Panc1 (cell line): ENCODE measurements at regions not wholly inside any gene's neighbourhood (a gene's known extent, or its start where the extent isn't known, plus 50 kb on each side); places are given as distances from the start of the nearest gene placed in this dataset.

Experiments used
- ATAC-seq: fragments of 200-7000 bp; cut with Tn5 transposase; 2 replicates; pipeline ENCODE4 v1.9.1; 2020; ENCODE audit warnings: mild to moderate bottlenecking, moderate library complexity
- BruUV-seq: library from RNA; stranded (reverse); fragments of 400-500 nt; replicated peaks from 2 replicates; lab custom pipeline; 2021; lab: Mats Ljungman, UMichigan
- CTCF ChIA-PET: fragments of 300-600 bp; sonication (Branson Sonifier 250); formaldehyde crosslinking; loops from one replicate; lab custom pipeline; 2022; ENCODE audit warnings: antibody characterized with exemption; lab: Charles Lee
- POLR2A ChIA-PET: fragments of 300-600 bp; sonication (Branson Sonifier 250); formaldehyde crosslinking; loops from one replicate; lab custom pipeline; 2022; ENCODE audit warnings: antibody characterized with exemption; lab: Charles Lee
- DNase-seq: peaks from one replicate; pipeline ENCODE4 v3.0.0-alpha.2; 2010; ENCODE audit warnings: low read depth, low spot score
- H3K27ac ChIP-seq: 2 replicates; pipeline ENCODE4 v1.5.1; 2011; ENCODE audit warnings: mild to moderate bottlenecking, low read length, inconsistent platforms
- H3K27me3 ChIP-seq: fragments of 200-500 bp; sonication (Bioruptor generic); 2 replicates; pipeline ENCODE4 v1.6.0; 2014; ENCODE audit warnings: low read length, inconsistent platforms; ENCODE audit not compliant: control insufficient read depth, insufficient read depth
- H3K36me3 ChIP-seq: fragments of 200-500 bp; sonication (Bioruptor generic); 2 replicates; pipeline ENCODE4 v1.5.1; 2014; ENCODE audit warnings: inconsistent platforms, mild to moderate bottlenecking, low read length, moderate library complexity; ENCODE audit not compliant: control insufficient read depth, insufficient read depth
- H3K4me1 ChIP-seq: 2 replicates; pipeline ENCODE4 v1.5.1; 2011; ENCODE audit warnings: inconsistent platforms, mild to moderate bottlenecking, low read length, moderate library complexity; ENCODE audit not compliant: control insufficient read depth, insufficient read depth
- H3K4me3 ChIP-seq, 2 experiments: 2 replicates each; pipeline ENCODE4 v1.5.1; 2011 to 2012; ENCODE audit warnings: low read depth in 2 of 2, low read length in 2 of 2, mild to moderate bottlenecking in 2 of 2, inconsistent platforms in 1 of 2, moderate library complexity in 1 of 2
- H3K9me3 ChIP-seq: fragments of 200-500 bp; sonication (Bioruptor generic); 2 replicates; pipeline ENCODE4 v1.5.1; 2014; ENCODE audit warnings: low read depth, mild to moderate bottlenecking, inconsistent platforms, low read length, moderate library complexity; ENCODE audit not compliant: control insufficient read depth, insufficient read depth
- POLR2AphosphoS5 ChIP-seq: IDR thresholded peaks from 2 replicates; pipeline ENCODE4 v1.6.1; 2012; ENCODE audit warnings: mild to moderate bottlenecking, low read depth, low read length, moderate library complexity
- SIN3A ChIP-seq: IDR thresholded peaks from 2 replicates; pipeline ENCODE4 v1.6.1; 2012; ENCODE audit warnings: low read depth, mild to moderate bottlenecking, low read length, moderate library complexity, borderline replicate concordance; ENCODE audit not compliant: insufficient read depth
- TCF7L2 ChIP-seq: IDR thresholded peaks from 2 replicates; pipeline ENCODE4 v1.6.1; 2011; ENCODE audit warnings: mild to moderate bottlenecking, low read depth, low read length, inconsistent platforms
- in situ Hi-C: cut with HindIII; loops from 2 replicates; pipeline ENCODE4 v1.10.0; 2016; ENCODE audit warnings: low sequenced_read_pairs, low pct_unique_long_range_greater_than_20kb
- intact Hi-C: fragments of 100-400 bp; cut with micrococcal nuclease; formaldehyde crosslinking; loops from one replicate; pipeline ENCODE4 v1.10.0; 2022; ENCODE audit not compliant: unreplicated experiment
- TF ChIP-seq, protein P1 (sequence below), 2 experiments: IDR thresholded peaks; 2 replicates each; pipeline ENCODE4 v1.6.1; 2011 to 2012; ENCODE audit warnings: low read depth in 2 of 2, control low read depth in 1 of 2, low read length in 1 of 2, mild to moderate bottlenecking in 1 of 2, moderate library complexity in 1 of 2; ENCODE audit not compliant: insufficient read depth in 1 of 2
- TF ChIP-seq, protein P2 (sequence below): fragments of 450-650 bp; IDR thresholded peaks from 2 replicates; pipeline ENCODE4 v1.5.1; 2017; ENCODE audit warnings: mild to moderate bottlenecking

DNA sequence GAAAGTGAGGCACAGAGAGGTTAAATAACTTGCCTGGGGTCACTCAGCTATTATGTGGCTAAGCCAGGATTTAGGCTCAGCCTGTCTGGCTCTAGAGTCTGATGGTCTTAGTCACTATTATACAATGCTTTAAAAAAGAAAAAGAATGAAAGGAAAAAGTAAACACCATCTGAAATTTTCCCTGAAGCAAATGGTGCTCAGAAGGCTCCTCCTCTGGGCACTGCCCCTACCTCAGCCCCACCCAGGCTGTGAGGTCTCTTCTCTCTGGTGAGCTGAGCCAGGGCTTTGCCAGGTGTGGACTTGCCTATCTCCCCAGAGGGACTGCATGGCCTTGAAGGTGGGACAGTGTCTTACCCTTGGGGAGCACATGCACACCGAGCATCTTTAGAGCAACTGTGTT is 117.5 kb upstream of the DYRK2 start:
- intact Hi-C loops: no loop called here
- DNase-seq (no peak), ATAC-seq (no peak)
- no peak overlapping the region for H3K27ac ChIP-seq
- in situ Hi-C loops: no loop called here
- no peaks in the 10 kb centered on the region for H3K36me3 ChIP-seq
- CTCF ChIA-PET: no interaction called here
- POLR2A ChIA-PET: no interaction called here
- no peaks in the 10 kb centered on the region for H3K9me3 ChIP-seq
- H3K4me1 ChIP-seq: no peaks in the 10 kb centered on the region
- TF ChIP-seq SIN3A (no peak), TCF7L2 (no peak)
- TF ChIP-seq, protein P1, sequence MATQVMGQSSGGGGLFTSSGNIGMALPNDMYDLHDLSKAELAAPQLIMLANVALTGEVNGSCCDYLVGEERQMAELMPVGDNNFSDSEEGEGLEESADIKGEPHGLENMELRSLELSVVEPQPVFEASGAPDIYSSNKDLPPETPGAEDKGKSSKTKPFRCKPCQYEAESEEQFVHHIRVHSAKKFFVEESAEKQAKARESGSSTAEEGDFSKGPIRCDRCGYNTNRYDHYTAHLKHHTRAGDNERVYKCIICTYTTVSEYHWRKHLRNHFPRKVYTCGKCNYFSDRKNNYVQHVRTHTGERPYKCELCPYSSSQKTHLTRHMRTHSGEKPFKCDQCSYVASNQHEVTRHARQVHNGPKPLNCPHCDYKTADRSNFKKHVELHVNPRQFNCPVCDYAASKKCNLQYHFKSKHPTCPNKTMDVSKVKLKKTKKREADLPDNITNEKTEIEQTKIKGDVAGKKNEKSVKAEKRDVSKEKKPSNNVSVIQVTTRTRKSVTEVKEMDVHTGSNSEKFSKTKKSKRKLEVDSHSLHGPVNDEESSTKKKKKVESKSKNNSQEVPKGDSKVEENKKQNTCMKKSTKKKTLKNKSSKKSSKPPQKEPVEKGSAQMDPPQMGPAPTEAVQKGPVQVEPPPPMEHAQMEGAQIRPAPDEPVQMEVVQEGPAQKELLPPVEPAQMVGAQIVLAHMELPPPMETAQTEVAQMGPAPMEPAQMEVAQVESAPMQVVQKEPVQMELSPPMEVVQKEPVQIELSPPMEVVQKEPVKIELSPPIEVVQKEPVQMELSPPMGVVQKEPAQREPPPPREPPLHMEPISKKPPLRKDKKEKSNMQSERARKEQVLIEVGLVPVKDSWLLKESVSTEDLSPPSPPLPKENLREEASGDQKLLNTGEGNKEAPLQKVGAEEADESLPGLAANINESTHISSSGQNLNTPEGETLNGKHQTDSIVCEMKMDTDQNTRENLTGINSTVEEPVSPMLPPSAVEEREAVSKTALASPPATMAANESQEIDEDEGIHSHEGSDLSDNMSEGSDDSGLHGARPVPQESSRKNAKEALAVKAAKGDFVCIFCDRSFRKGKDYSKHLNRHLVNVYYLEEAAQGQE (IDR thresholded peaks at IDR 0.05; ENCODE audit: insufficient read depth in 1 of 2, low read depth in 2 of 2, low read length in 1 of 2): no peak
- no TSS peak for BruUV-seq
- no peak overlapping the region for H3K4me3 ChIP-seq
- no peaks in the 10 kb centered on the region for H3K27me3 ChIP-seq

DNA sequence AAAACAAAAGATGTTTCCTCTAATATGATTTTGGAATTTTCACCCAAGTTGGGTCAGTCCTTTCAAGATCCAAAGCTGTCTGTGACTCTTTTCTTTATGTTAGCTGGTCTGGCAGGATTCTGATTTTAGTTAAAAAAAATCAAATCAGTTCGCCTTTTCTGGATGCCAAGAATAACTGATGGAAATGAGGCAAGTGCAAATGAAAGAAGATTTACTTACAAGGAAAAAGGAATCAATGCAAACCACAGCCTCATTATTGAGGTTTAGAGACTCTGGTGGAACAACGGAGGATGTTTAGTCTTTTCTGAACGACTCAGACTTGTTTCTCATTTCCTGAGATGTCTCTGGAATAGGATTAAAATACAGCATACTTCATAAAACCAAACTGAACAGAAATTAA is 117.0 kb upstream of the DYRK2 start:
- in situ Hi-C loops: no loop called here
- DNase-seq: no peak
- CTCF ChIA-PET: no interaction called here
- Histone ChIP-seq H3K27ac (no peak overlapping the region), H3K4me1 (no peaks in the 10 kb centered on the region), H3K27me3 (no peaks in the 10 kb centered on the region), H3K36me3 (no peaks in the 10 kb centered on the region), H3K4me3 (no peak overlapping the region), H3K9me3 (no peaks in the 10 kb centered on the region)
- no peak for ATAC-seq
- intact Hi-C loops: no loop called here
- no peak for TF ChIP-seq SIN3A
- no peak for TF ChIP-seq POLR2AphosphoS5
- TF ChIP-seq, protein P1 (IDR thresholded peaks at IDR 0.05; ENCODE audit: insufficient read depth in 1 of 2, low read depth in 2 of 2, low read length in 1 of 2): no peak
- TF ChIP-seq, protein P2, sequence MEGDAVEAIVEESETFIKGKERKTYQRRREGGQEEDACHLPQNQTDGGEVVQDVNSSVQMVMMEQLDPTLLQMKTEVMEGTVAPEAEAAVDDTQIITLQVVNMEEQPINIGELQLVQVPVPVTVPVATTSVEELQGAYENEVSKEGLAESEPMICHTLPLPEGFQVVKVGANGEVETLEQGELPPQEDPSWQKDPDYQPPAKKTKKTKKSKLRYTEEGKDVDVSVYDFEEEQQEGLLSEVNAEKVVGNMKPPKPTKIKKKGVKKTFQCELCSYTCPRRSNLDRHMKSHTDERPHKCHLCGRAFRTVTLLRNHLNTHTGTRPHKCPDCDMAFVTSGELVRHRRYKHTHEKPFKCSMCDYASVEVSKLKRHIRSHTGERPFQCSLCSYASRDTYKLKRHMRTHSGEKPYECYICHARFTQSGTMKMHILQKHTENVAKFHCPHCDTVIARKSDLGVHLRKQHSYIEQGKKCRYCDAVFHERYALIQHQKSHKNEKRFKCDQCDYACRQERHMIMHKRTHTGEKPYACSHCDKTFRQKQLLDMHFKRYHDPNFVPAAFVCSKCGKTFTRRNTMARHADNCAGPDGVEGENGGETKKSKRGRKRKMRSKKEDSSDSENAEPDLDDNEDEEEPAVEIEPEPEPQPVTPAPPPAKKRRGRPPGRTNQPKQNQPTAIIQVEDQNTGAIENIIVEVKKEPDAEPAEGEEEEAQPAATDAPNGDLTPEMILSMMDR: no peak
- TF ChIP-seq TCF7L2: no peak
- POLR2A ChIA-PET: no interaction called here
- BruUV-seq: no TSS peak
